GM12878 (cell line): ENCODE measurements at regions not wholly inside any gene's neighbourhood (a gene's known extent, or its start where the extent isn't known, plus 50 kb on each side); places are given as distances from the start of the nearest gene placed in this dataset.

Experiments used
- ATAC-seq: fragments of 200-7000 bp; cut with Tn5 transposase; 3 replicates; pipeline ENCODE4 v1.9.1; 2020; ENCODE audit warnings: mild to moderate bottlenecking, moderate library complexity
- BruUV-seq: library from RNA; stranded (reverse); fragments of 400-500 nt; replicated peaks from 2 replicates; lab custom pipeline; 2021; lab: Mats Ljungman, UMichigan
- CTCF ChIA-PET: fragments of 300-600 bp; sonication (Branson Sonifier 250); formaldehyde crosslinking; extraction: SDS; loops from one replicate; lab custom pipeline; 2021; ENCODE audit warnings: inconsistent platforms; lab: Yijun Ruan, JAX
- POLR2A ChIA-PET: fragments of 350-600 bp; formaldehyde crosslinking; extraction: SDS; loops from one replicate; lab custom pipeline; 2021; ENCODE audit warnings: inconsistent platforms; lab: Charles Lee
- RAD21 ChIA-PET: fragments of 300-600 bp; sonication (Branson Sonifier 250); formaldehyde crosslinking; loops from one replicate; lab custom pipeline; 2023; ENCODE audit warnings: antibody characterized with exemption; ENCODE audit not compliant: unreplicated experiment; lab: Charles Lee
- SMC1A ChIA-PET: fragments of 300-600 bp; sonication (Branson Sonifier 250); formaldehyde crosslinking; loops from one replicate; lab custom pipeline; 2023; ENCODE audit not compliant: unreplicated experiment, uncharacterized antibody; lab: Charles Lee
- DNase-seq: peaks from one replicate; pipeline ENCODE4 v3.0.0-alpha.2; 2011; ENCODE audit warnings: low read depth, low spot score
- FAIRE-seq: peaks from 3 replicates; lab custom pipeline; 2011; peaks lifted over from hg19 to GRCh38; lab: Jason Lieb, UNC
- H2AFZ ChIP-seq: 2 replicates; pipeline ENCODE4 v1.6.0; 2011; ENCODE audit warnings: low read depth, low read length, control low read depth; ENCODE audit not compliant: control insufficient read depth
- H3K27ac ChIP-seq: 2 replicates; pipeline ENCODE4 v1.5.1; 2011; ENCODE audit warnings: control low read depth; ENCODE audit not compliant: control insufficient read depth, insufficient read depth
- H3K27me3 ChIP-seq, 2 experiments: replicated peaks in 1 of 2; 2 replicates each; pipeline versions ENCODE4 v1.6.0 to v1.6.1; 2011; ENCODE audit warnings: low read length in 1 of 2; ENCODE audit not compliant: control insufficient read depth in 2 of 2, insufficient read depth in 2 of 2
- H3K36me3 ChIP-seq, 2 experiments: 2 replicates each; pipeline ENCODE4 v1.5.1; 2011; ENCODE audit warnings: low read length in 1 of 2; ENCODE audit not compliant: control insufficient read depth in 2 of 2, insufficient read depth in 2 of 2
- H3K4me1 ChIP-seq: 2 replicates; pipeline ENCODE4 v1.6.1; 2011; ENCODE audit warnings: mild to moderate bottlenecking, low read length, moderate library complexity, mixed read lengths; ENCODE audit not compliant: control insufficient read depth, insufficient read depth
- H3K4me2 ChIP-seq: 2 replicates; pipeline ENCODE4 v1.6.0; 2011; ENCODE audit warnings: control low read depth; ENCODE audit not compliant: control insufficient read depth, insufficient read depth
- H3K4me3 ChIP-seq: fragments of 200-600 bp; sonication (generic); 2 replicates; pipeline ENCODE4 v1.5.1; 2016
- H3K79me2 ChIP-seq: 2 replicates; pipeline ENCODE4 v1.6.0; 2011; ENCODE audit warnings: low read length; ENCODE audit not compliant: control insufficient read depth, insufficient read depth
- H3K9ac ChIP-seq: 2 replicates; pipeline ENCODE4 v1.8.0; 2011; ENCODE audit warnings: low read length, control low read depth, mixed read lengths; ENCODE audit not compliant: control insufficient read depth, insufficient read depth
- H3K9me3 ChIP-seq: replicated peaks from 3 replicates; pipeline ENCODE4 v1.5.1; 2011; ENCODE audit warnings: mild to moderate bottlenecking, low read length; ENCODE audit not compliant: control insufficient read depth, insufficient read depth
- H4K20me1 ChIP-seq: 2 replicates; pipeline ENCODE4 v1.6.0; 2011; ENCODE audit not compliant: control insufficient read depth, insufficient read depth
- CREB1 ChIP-seq: IDR thresholded peaks from 2 replicates; pipeline ENCODE4 v1.6.1; 2012; ENCODE audit warnings: low read depth, mild to moderate bottlenecking, inconsistent platforms
- EGR1 ChIP-seq, 2 experiments: IDR thresholded peaks; 1 replicate in 1 of 2; 2 replicates in 1 of 2; pipeline ENCODE4 v1.6.1; 2011 to 2012; ENCODE audit warnings: low read depth in 2 of 2, low read length in 2 of 2, borderline replicate concordance in 1 of 2, mild to moderate bottlenecking in 1 of 2, moderate library complexity in 1 of 2
- FOS ChIP-seq: IDR thresholded peaks from 3 replicates; pipeline ENCODE4 v1.6.1; 2011; ENCODE audit warnings: borderline replicate concordance; ENCODE audit not compliant: insufficient read length; ENCODE audit errors: extremely low read depth
- FOXM1 ChIP-seq: IDR thresholded peaks from 2 replicates; pipeline ENCODE4 v1.6.1; 2012; ENCODE audit warnings: low read depth, mild to moderate bottlenecking, inconsistent platforms, low read length, moderate library complexity
- HDGF ChIP-seq: fragments of 450-650 bp; IDR thresholded peaks from 2 replicates; pipeline ENCODE4 v1.6.1; 2016; ENCODE audit warnings: antibody characterized with exemption
- IRF4 ChIP-seq: IDR thresholded peaks from 2 replicates; pipeline ENCODE4 v1.6.1; 2011; ENCODE audit warnings: low read depth, low read length
- NFYA ChIP-seq: IDR thresholded peaks from 2 replicates; pipeline ENCODE4 v1.6.1; 2011; ENCODE audit warnings: low read depth, mild to moderate bottlenecking, low read length, improper control_type of control experiment, borderline replicate concordance
- NR2C2 ChIP-seq: IDR thresholded peaks from 2 replicates; pipeline ENCODE4 v1.6.1; 2011; ENCODE audit warnings: borderline replicate concordance, low read depth; ENCODE audit not compliant: control insufficient read depth, insufficient read length
- POLR2AphosphoS5 ChIP-seq: IDR thresholded peaks from 2 replicates; pipeline ENCODE4 v1.6.1; 2011; ENCODE audit warnings: mild to moderate bottlenecking, low read length, inconsistent platforms
- SP1 ChIP-seq: IDR thresholded peaks from one replicate; pipeline ENCODE4 v1.6.1; 2011; ENCODE audit warnings: low read depth, low read length
- TARDBP ChIP-seq: IDR thresholded peaks from 2 replicates; pipeline ENCODE4 v1.6.1; 2016; ENCODE audit warnings: borderline replicate concordance
- ZNF622 ChIP-seq: fragments of 450-650 bp; IDR thresholded peaks from 2 replicates; pipeline ENCODE4 v1.6.1; 2017; ENCODE audit warnings: mild to moderate bottlenecking, inconsistent platforms
- WGBS: methylation state at CpG from one replicate; pipeline ENCODE4 v1.1.6; 2016; ENCODE audit warnings: low lambda C conversion rate; ENCODE audit not compliant: insufficient replicate concordance, insufficient coverage; ENCODE audit errors: missing lambda C conversion rate; 5-methylcytosine and 5-hydroxymethylcytosine counted together
- in situ Hi-C: fragments of 300-500 bp; cut with MboI; formaldehyde crosslinking; loops from 9 replicates; pipeline ENCODE4 v1.14.3; 2018; ENCODE audit warnings: mixed read lengths
- intact Hi-C: fragments of 100-400 bp; cut with micrococcal nuclease; formaldehyde crosslinking; loops from one replicate; pipeline ENCODE4 v1.14.2; 2022; ENCODE audit not compliant: unreplicated experiment
- TF ChIP-seq, protein P1 (sequence below): IDR thresholded peaks from 2 replicates; pipeline ENCODE4 v1.6.1; 2011; ENCODE audit warnings: borderline replicate concordance, low read depth, mild to moderate bottlenecking, moderate library complexity, mixed read lengths, low read length; ENCODE audit not compliant: insufficient read depth; ENCODE audit errors: extremely low read length
- TF ChIP-seq, protein P2 (sequence below): fragments of 450-650 bp; IDR thresholded peaks from 2 replicates; pipeline ENCODE4 v1.6.1; 2017; ENCODE audit warnings: mild to moderate bottlenecking, moderate library complexity
- TF ChIP-seq, protein P3 (sequence below): fragments of 450-650 bp; IDR thresholded peaks from 2 replicates; pipeline ENCODE4 v1.6.1; 2017; ENCODE audit warnings: low read depth, mild to moderate bottlenecking, moderate library complexity

DNA sequence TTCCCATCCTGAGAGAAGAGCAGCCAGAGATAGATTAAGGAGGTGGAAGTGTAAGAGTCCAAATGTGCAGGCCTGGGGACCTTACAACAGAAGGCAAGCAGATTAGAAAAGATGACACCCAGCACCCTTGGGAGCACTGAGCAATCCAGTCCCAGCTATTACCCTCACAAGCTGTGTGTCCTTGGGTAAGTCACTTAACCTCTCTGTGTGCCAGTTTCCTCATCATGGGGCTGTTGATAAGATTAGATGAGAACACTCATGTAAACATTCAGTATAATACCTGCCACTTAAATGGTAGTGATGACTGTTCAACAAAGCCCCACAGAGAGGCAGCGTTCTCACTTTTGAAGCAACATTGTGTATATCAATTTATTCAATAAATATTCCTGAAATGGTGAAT is 114.8 kb upstream of the CST7 start (continued):
- TF ChIP-seq NFYA (no peak), SP1 (no peak), FOXM1 (no peak), NR2C2 (no peak), EGR1 (IDR thresholded peaks at IDR 0.05; ENCODE audit: borderline replicate concordance in 1 of 2, low read depth in 2 of 2, low read length in 2 of 2) (no peak)

DNA sequence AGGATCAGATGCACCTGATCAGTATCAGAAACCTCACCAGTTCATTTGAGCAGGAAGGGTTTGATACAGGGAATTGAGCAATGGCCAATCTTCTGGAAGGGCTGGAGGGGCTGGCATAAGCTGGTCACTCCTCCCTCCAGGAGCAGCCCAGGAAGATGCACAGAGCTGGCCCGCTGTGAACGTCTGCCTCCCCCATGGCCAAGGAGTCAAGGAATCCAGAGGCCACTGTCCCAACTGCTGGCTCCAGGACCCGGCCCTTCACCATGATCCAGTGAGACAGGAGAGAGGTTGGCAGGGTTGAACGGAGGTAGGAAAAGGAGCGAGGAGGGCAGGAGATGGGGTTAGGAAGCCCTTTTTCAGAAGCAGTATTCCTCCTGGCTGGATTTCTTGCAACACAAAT is 113.9 kb upstream of the CST7 start:
- Histone ChIP-seq H4K20me1 (no peaks in the 10 kb centered on the region), H3K9ac (no peak overlapping the region), H3K36me3 (no peaks in the 10 kb centered on the region), H2AFZ (no peak overlapping the region), H3K79me2 (no peaks in the 10 kb centered on the region), H3K4me1 (peaks cover 19% of the 10 kb centered on the region), H3K27me3 (no peaks in the 10 kb centered on the region; a peak in 1 of 4 replicates), H3K27ac (no peak overlapping the region), H3K9me3 (no peaks in the 10 kb centered on the region; the same call in 2 of the 3 replicates), H3K4me3 (no peak overlapping the region), H3K4me2 (no peak overlapping the region)
- ATAC-seq (no peak), DNase-seq (no peak), FAIRE-seq (no peak)
- in situ Hi-C loops (no loop called here), intact Hi-C loops (no loop called here)
- ChIA-PET CTCF (no interaction called here), SMC1A (interaction anchor here (0.6 kb wide), 1 partner anchor 12 kb away, joined by 3 read pairs; no protein-coding TSS in a partner anchor), POLR2A (no interaction called here), RAD21 (no interaction called here)
- 68% methylated on average over 5 of the region's 5 CpGs for WGBS
- BruUV-seq = no TSS peak
- TF ChIP-seq ZNF622 = no peak
- TF ChIP-seq, protein P1, sequence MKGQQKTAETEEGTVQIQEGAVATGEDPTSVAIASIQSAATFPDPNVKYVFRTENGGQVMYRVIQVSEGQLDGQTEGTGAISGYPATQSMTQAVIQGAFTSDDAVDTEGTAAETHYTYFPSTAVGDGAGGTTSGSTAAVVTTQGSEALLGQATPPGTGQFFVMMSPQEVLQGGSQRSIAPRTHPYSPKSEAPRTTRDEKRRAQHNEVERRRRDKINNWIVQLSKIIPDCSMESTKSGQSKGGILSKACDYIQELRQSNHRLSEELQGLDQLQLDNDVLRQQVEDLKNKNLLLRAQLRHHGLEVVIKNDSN = no peak
- TF ChIP-seq POLR2AphosphoS5 = no peak
- TF ChIP-seq TARDBP = no peak
- TF ChIP-seq, protein P2, sequence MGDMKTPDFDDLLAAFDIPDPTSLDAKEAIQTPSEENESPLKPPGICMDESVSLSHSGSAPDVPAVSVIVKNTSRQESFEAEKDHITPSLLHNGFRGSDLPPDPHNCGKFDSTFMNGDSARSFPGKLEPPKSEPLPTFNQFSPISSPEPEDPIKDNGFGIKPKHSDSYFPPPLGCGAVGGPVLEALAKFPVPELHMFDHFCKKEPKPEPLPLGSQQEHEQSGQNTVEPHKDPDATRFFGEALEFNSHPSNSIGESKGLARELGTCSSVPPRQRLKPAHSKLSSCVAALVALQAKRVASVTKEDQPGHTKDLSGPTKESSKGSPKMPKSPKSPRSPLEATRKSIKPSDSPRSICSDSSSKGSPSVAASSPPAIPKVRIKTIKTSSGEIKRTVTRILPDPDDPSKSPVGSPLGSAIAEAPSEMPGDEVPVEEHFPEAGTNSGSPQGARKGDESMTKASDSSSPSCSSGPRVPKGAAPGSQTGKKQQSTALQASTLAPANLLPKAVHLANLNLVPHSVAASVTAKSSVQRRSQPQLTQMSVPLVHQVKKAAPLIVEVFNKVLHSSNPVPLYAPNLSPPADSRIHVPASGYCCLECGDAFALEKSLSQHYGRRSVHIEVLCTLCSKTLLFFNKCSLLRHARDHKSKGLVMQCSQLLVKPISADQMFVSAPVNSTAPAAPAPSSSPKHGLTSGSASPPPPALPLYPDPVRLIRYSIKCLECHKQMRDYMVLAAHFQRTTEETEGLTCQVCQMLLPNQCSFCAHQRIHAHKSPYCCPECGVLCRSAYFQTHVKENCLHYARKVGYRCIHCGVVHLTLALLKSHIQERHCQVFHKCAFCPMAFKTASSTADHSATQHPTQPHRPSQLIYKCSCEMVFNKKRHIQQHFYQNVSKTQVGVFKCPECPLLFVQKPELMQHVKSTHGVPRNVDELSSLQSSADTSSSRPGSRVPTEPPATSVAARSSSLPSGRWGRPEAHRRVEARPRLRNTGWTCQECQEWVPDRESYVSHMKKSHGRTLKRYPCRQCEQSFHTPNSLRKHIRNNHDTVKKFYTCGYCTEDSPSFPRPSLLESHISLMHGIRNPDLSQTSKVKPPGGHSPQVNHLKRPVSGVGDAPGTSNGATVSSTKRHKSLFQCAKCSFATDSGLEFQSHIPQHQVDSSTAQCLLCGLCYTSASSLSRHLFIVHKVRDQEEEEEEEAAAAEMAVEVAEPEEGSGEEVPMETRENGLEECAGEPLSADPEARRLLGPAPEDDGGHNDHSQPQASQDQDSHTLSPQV = no peak
- TF ChIP-seq IRF4 = no peak
- no peak for TF ChIP-seq FOS
- TF ChIP-seq CREB1 = no peak
- TF ChIP-seq EGR1 (IDR thresholded peaks at IDR 0.05; ENCODE audit: borderline replicate concordance in 1 of 2, low read depth in 2 of 2, low read length in 2 of 2) = no peak
- TF ChIP-seq HDGF = no peak
- TF ChIP-seq NR2C2 = no peak
- TF ChIP-seq, protein P3, sequence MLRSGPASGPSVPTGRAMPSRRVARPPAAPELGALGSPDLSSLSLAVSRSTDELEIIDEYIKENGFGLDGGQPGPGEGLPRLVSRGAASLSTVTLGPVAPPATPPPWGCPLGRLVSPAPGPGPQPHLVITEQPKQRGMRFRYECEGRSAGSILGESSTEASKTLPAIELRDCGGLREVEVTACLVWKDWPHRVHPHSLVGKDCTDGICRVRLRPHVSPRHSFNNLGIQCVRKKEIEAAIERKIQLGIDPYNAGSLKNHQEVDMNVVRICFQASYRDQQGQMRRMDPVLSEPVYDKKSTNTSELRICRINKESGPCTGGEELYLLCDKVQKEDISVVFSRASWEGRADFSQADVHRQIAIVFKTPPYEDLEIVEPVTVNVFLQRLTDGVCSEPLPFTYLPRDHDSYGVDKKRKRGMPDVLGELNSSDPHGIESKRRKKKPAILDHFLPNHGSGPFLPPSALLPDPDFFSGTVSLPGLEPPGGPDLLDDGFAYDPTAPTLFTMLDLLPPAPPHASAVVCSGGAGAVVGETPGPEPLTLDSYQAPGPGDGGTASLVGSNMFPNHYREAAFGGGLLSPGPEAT = no peak
